NCI-H2107 (cell line): ENCODE measurements at regions not wholly inside any gene's neighbourhood (a gene's known extent, or its start where the extent isn't known, plus 50 kb on each side); places are given as distances from the start of the nearest gene placed in this dataset.
"Not testable (repeated sequence)": the region's sequence is repeated elsewhere in the genome, so short reads cannot be mapped to it uniquely, and the experiment has no call there.

Experiments
- DNase-seq: peaks from one replicate; lab custom pipeline; 2025; lab: John Stamatoyannopoulos, UW

- peak; percentile 55 for DNase-seq
Observed at GRCh38 chr7:27032839-27033238, 63.0 kb downstream of the HOXA1 start.

- DNase-seq = no peak
Observed at GRCh38 chr7:27031289-27032172, 64.3 kb downstream of the HOXA1 start.

GRCh38 chr7:27030393-27031050, 65.3 kb downstream of the HOXA1 start:
- DNase-seq = no peak

GRCh38 chr7:27025270-27025669, 70.5 kb downstream of the HOXA1 start:
- DNase-seq = no peak

GRCh38 chr7:27010068-27010467, 85.7 kb downstream of the HOXA1 start:
- DNase-seq = no peak

- DNase-seq = no peak
Observed at GRCh38 chr7:27000496-27000895, 95.3 kb downstream of the HOXA1 start.

- not testable (repeated sequence) for DNase-seq
Observed at GRCh38 chr7:26998284-26998683, 97.5 kb downstream of the HOXA1 start.

- no peak for DNase-seq
Observed at GRCh38 chr7:26995666-26996065, 100.1 kb downstream of the HOXA1 start.

GRCh38 chr7:26993816-26994810, 101.7 kb downstream of the HOXA1 start:
- DNase-seq = no peak

- DNase-seq = no peak
Observed at GRCh38 chr7:26992670-26993069, 103.1 kb downstream of the HOXA1 start.

GRCh38 chr7:26991796-26992195, 104.0 kb downstream of the HOXA1 start:
- no peak for DNase-seq

GRCh38 chr7:26989897-26990670, 105.7 kb downstream of the HOXA1 start:
- DNase-seq = no peak

- no peak for DNase-seq
Observed at GRCh38 chr7:26988836-26989374, 106.9 kb downstream of the HOXA1 start.

GRCh38 chr7:26987338-26987737, 108.5 kb downstream of the HOXA1 start:
- no peak for DNase-seq

- DNase-seq = no peak
Observed at GRCh38 chr7:26978146-26978545, 113.8 kb upstream of the SKAP2 start.

GRCh38 chr7:26976840-26977239, 112.5 kb upstream of the SKAP2 start:
- DNase-seq = no peak

GRCh38 chr7:26971924-26972323, 107.5 kb upstream of the SKAP2 start:
- not testable (repeated sequence) for DNase-seq

- DNase-seq = no peak
Observed at GRCh38 chr7:26965724-26966123, 101.3 kb upstream of the SKAP2 start.

- no peak for DNase-seq
Observed at GRCh38 chr7:26964156-26964808, 99.9 kb upstream of the SKAP2 start.

GRCh38 chr7:26959290-26959689, 94.9 kb upstream of the SKAP2 start:
- no peak for DNase-seq

- no peak for DNase-seq
Observed at GRCh38 chr7:26958834-26959233, 94.4 kb upstream of the SKAP2 start.
